Spleen (tissue), 7 donors: ENCODE measurements at regions not wholly inside any gene's neighbourhood (a gene's known extent, or its start where the extent isn't known, plus 50 kb on each side); places are given as distances from the start of the nearest gene placed in this dataset.
"Not testable (repeated sequence)": the region's sequence is repeated elsewhere in the genome, so short reads cannot be mapped to it uniquely, and the experiment has no call there.

Source experiments
- POLR2A ChIP-seq, 3 donors: fragments of 450-650 bp; IDR thresholded peaks; one replicate each; pipeline ENCODE4 v1.5.1; 2017; ENCODE audit warnings: antibody characterized with exemption in 3 of 3, mild to moderate bottlenecking in 1 of 3
- TF ChIP-seq, protein P1 (sequence below), 11 experiments: fragments of 200-600 bp in 7 of 11; fragments of 450-650 bp in 4 of 11; sonication (generic) in 4 of 11; IDR thresholded peaks in 8 of 11; conservative IDR thresholded peaks in 3 of 11; 1 replicate in 7 of 11; 2 replicates in 4 of 11; pipeline versions ENCODE4 v1.4.0 to v1.8.0; 2016 to 2021; ENCODE audit warnings: antibody characterized with exemption in 11 of 11, inconsistent platforms in 4 of 11, mild to moderate bottlenecking in 1 of 11
- donor health status: DM: no; HTN: no; CAD: no; lungs with moderate emphysema.
- donor health status: DM: no; HTN: no; CAD: no.
- donor health status: DM: no; HTN: no; CAD: no.

DNA sequence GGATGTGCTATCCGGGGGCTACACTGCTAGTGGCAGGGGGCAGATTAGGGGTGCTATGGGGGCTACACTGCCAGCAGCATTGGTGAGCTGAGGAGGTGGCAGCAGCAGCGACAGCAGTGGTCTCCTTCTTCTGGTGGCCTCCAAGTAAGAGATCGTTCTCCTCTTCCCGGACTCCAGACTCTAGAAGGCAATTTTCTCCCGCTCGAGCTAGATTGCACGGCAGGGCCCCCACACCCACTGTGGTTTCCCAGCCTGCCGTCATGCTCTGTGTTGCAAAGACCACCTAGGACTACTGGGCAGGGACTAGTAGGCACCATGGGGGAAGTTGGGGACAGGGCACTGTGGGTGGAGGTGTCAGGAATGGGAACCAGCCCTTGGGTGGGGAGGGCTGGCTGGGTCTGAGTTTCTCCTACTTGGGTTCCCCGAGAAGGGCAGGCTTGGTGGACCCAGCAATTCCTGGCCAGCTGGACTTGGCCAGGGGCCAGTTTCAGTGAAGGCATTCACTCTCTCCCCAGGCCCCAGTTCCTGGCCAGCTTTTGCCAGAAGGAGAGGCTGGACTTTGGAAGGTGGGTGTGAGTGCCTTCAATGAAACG is 203.4 kb upstream of the WSB1 start:
- TF ChIP-seq, protein P1, sequence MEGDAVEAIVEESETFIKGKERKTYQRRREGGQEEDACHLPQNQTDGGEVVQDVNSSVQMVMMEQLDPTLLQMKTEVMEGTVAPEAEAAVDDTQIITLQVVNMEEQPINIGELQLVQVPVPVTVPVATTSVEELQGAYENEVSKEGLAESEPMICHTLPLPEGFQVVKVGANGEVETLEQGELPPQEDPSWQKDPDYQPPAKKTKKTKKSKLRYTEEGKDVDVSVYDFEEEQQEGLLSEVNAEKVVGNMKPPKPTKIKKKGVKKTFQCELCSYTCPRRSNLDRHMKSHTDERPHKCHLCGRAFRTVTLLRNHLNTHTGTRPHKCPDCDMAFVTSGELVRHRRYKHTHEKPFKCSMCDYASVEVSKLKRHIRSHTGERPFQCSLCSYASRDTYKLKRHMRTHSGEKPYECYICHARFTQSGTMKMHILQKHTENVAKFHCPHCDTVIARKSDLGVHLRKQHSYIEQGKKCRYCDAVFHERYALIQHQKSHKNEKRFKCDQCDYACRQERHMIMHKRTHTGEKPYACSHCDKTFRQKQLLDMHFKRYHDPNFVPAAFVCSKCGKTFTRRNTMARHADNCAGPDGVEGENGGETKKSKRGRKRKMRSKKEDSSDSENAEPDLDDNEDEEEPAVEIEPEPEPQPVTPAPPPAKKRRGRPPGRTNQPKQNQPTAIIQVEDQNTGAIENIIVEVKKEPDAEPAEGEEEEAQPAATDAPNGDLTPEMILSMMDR (IDR thresholded peaks at IDR 0.05 in 8 of 11, conservative IDR thresholded peaks at IDR 0.05 in 3 of 11) = not testable (repeated sequence)
- not testable (repeated sequence) for TF ChIP-seq POLR2A (IDR thresholded peaks at IDR 0.05)
